Endothelial cell of umbilical vein (primary cell): ENCODE measurements at regions not wholly inside any gene's neighbourhood (a gene's known extent, or its start where the extent isn't known, plus 50 kb on each side); places are given as distances from the start of the nearest gene placed in this dataset.

Source experiments
- BruUV-seq: library from RNA; stranded (reverse); fragments of 400-500 nt; replicated peaks from 2 replicates; lab custom pipeline; 2021; lab: Mats Ljungman, UMichigan
- CTCF ChIA-PET: fragments of 300-600, 350-600 bp; sonication (Branson Sonifier 250); formaldehyde crosslinking; loops from one replicate; lab custom pipeline; 2021; ENCODE audit warnings: antibody characterized with exemption, inconsistent platforms; lab: Charles Lee
- POLR2A ChIA-PET: fragments of 300-600, 350-600 bp; sonication (Branson Sonifier 250); formaldehyde crosslinking; loops from one replicate; lab custom pipeline; 2021; ENCODE audit warnings: antibody characterized with exemption, inconsistent platforms; lab: Charles Lee
- DNase-seq: peaks from one replicate; pipeline ENCODE4 v3.0.0-alpha.2; 2011; ENCODE audit warnings: low read depth, low spot score
- FAIRE-seq: peaks from 2 replicates; lab custom pipeline; 2011; peaks lifted over from hg19 to GRCh38; lab: Jason Lieb, UNC
- H2AFZ ChIP-seq: 2 replicates; pipeline ENCODE4 v1.6.0; 2012; ENCODE audit warnings: low read depth, low read length, control low read depth, inconsistent platforms
- H3K27ac ChIP-seq: 2 replicates; pipeline ENCODE4 v1.5.1; 2011; ENCODE audit warnings: low read depth, mild to moderate bottlenecking, control low read depth, low read length, moderate library complexity; ENCODE audit not compliant: insufficient read depth
- H3K27me3 ChIP-seq, 2 experiments: 2 replicates each; pipeline versions ENCODE4 v1.6.0 to v1.6.1; 2011; ENCODE audit warnings: low read length in 2 of 2, mixed read lengths in 1 of 2; ENCODE audit not compliant: control insufficient read depth in 2 of 2, insufficient read depth in 2 of 2
- H3K36me3 ChIP-seq, 2 experiments: 2 replicates in 1 of 2; 3 replicates in 1 of 2; pipeline ENCODE4 v1.5.1; 2011; ENCODE audit warnings: low read length in 2 of 2, mild to moderate bottlenecking in 1 of 2, moderate library complexity in 1 of 2; ENCODE audit not compliant: control insufficient read depth in 2 of 2, insufficient read depth in 2 of 2; ENCODE audit errors: extremely low read depth in 1 of 2
- H3K4me1 ChIP-seq: 3 replicates; pipeline ENCODE4 v1.5.1; 2011; ENCODE audit warnings: mild to moderate bottlenecking, low read length; ENCODE audit not compliant: control insufficient read depth, insufficient read depth; ENCODE audit errors: extremely low read depth
- H3K4me2 ChIP-seq: 2 replicates; pipeline ENCODE4 v1.6.1; 2011; ENCODE audit warnings: low read length, control low read depth, mixed read lengths; ENCODE audit not compliant: insufficient read depth
- H3K4me3 ChIP-seq, 3 experiments: fragments of 200-600 bp in 1 of 3; sonication (generic), shearing (Covaris generic) in 1 of 3; replicated peaks in 1 of 3; 2 replicates each; pipeline ENCODE4 v1.5.1; 2011 to 2016; ENCODE audit warnings: control low read depth in 3 of 3, low read length in 3 of 3, mild to moderate bottlenecking in 2 of 3, inconsistent platforms in 1 of 3, low read depth in 1 of 3, moderate library complexity in 1 of 3; ENCODE audit not compliant: insufficient read depth in 1 of 3
- H3K79me2 ChIP-seq: 2 replicates; pipeline ENCODE4 v1.6.0; 2012; ENCODE audit warnings: low read length, inconsistent platforms; ENCODE audit not compliant: control insufficient read depth, insufficient read depth
- H3K9ac ChIP-seq: replicated peaks from 2 replicates; pipeline ENCODE3; 2011; ENCODE audit warnings: low read length, control low read depth; ENCODE audit not compliant: insufficient read depth; ENCODE audit errors: extremely low read depth
- H3K9me1 ChIP-seq: replicated peaks from 3 replicates; pipeline ENCODE4 v1.6.0; 2011; ENCODE audit warnings: mild to moderate bottlenecking, low read length; ENCODE audit not compliant: control insufficient read depth, insufficient read depth; ENCODE audit errors: extremely low read depth
- H3K9me3 ChIP-seq: replicated peaks from 2 replicates; pipeline ENCODE4 v1.5.1; 2012; ENCODE audit warnings: low read length, inconsistent platforms; ENCODE audit not compliant: control insufficient read depth, insufficient read depth
- H4K20me1 ChIP-seq: replicated peaks from 2 replicates; pipeline ENCODE3; 2011; ENCODE audit warnings: mild to moderate bottlenecking, low read length; ENCODE audit not compliant: control insufficient read depth, insufficient read depth; ENCODE audit errors: extremely low read depth
- CTCF ChIP-seq, 2 donors: IDR thresholded peaks; 1 replicate in 1 of 2; 2 replicates in 1 of 2; pipeline ENCODE4 v1.5.1; 2011; ENCODE audit warnings: low read length in 2 of 2, mild to moderate bottlenecking in 2 of 2, moderate library complexity in 2 of 2, control low read depth in 1 of 2, inconsistent platforms in 1 of 2, low read depth in 1 of 2; ENCODE audit not compliant: insufficient read depth in 1 of 2; ENCODE audit errors: extremely low read depth in 1 of 2
- FOS ChIP-seq: IDR thresholded peaks from 2 replicates; pipeline ENCODE4 v1.6.1; 2011; ENCODE audit warnings: mild to moderate bottlenecking, low read length, moderate library complexity, borderline replicate concordance; ENCODE audit not compliant: insufficient read depth
- GATA2 ChIP-seq: IDR thresholded peaks from 2 replicates; pipeline ENCODE4 v1.7.0; 2011; ENCODE audit warnings: low read depth, mild to moderate bottlenecking, moderate library complexity, mixed read lengths, low read length; ENCODE audit not compliant: insufficient read length, insufficient read depth
- MYC ChIP-seq: IDR thresholded peaks from one replicate; pipeline ENCODE4 v1.6.1; 2011; ENCODE audit warnings: mild to moderate bottlenecking, low read depth, low read length
- POLR2A ChIP-seq: IDR thresholded peaks from 2 replicates; pipeline ENCODE4 v1.6.1; 2012; ENCODE audit warnings: low read depth, mild to moderate bottlenecking, control low read depth, low read length
- POLR2AphosphoS5 ChIP-seq: IDR thresholded peaks from 2 replicates; pipeline ENCODE4 v1.6.1; 2012; ENCODE audit warnings: low read depth, mild to moderate bottlenecking, control low read depth, low read length, moderate library complexity; ENCODE audit not compliant: insufficient read depth
- dilution Hi-C: fragments of 300-500 bp; cut with MboI; formaldehyde crosslinking; loops from one replicate; pipeline ENCODE4 v1.15.0; 2019; ENCODE audit warnings: low sequenced_read_pairs; ENCODE audit not compliant: extremely low pct_ligation_motif_present
- intact Hi-C: fragments of 100-400 bp; cut with micrococcal nuclease; formaldehyde crosslinking; loops from one replicate; pipeline ENCODE4 v1.10.0; 2022
- TF ChIP-seq, protein P1 (sequence below): IDR thresholded peaks from 2 replicates; pipeline ENCODE4 v1.6.1; 2011; ENCODE audit not compliant: insufficient read depth, insufficient read length

- dilution Hi-C loops = no loop called here
Measured at GRCh38 chr1:79285667-79286066, 279.1 kb upstream of the ADGRL4 start.

More at GRCh38 chr1:79285667-79286066, 279.1 kb upstream of the ADGRL4 start:
- ChIA-PET CTCF (interaction anchor here (1.3 kb wide), 1 partner anchor 17 kb away, joined by 3 read pairs; no protein-coding TSS in a partner anchor), POLR2A (no interaction called here)
- FAIRE-seq = no peak
- no peaks in the 10 kb centered on the region for H3K9me3 ChIP-seq
- TF ChIP-seq MYC (no peak), POLR2A (no peak), POLR2AphosphoS5 (no peak), GATA2 (no peak), FOS (no peak), CTCF (IDR thresholded peaks at IDR 0.05; ENCODE audit: extremely low read depth in 1 of 2, insufficient read depth in 1 of 2, low read depth in 1 of 2, low read length in 2 of 2) (no peak)
- TF ChIP-seq, protein P1, sequence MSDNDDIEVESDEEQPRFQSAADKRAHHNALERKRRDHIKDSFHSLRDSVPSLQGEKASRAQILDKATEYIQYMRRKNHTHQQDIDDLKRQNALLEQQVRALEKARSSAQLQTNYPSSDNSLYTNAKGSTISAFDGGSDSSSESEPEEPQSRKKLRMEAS = no peak
- H3K9ac ChIP-seq = no peak overlapping the region
- H3K79me2 ChIP-seq = no peaks in the 10 kb centered on the region
- H3K4me1 ChIP-seq = no peaks in the 10 kb centered on the region
- no peak overlapping the region for H3K27ac ChIP-seq
- no peak overlapping the region for H3K4me2 ChIP-seq
- H3K36me3 ChIP-seq = no peaks in the 10 kb centered on the region
- H3K9me1 ChIP-seq = no peaks in the 10 kb centered on the region
- intact Hi-C loops = no loop called here
- no TSS peak for BruUV-seq
- DNase-seq = no peak
- no peaks in the 10 kb centered on the region for H3K27me3 ChIP-seq
- H3K4me3 ChIP-seq = no peak overlapping the region
- H4K20me1 ChIP-seq = no peaks in the 10 kb centered on the region
- H2AFZ ChIP-seq = no peak overlapping the region
